HG03159 (cell line): ENCODE measurements at regions not wholly inside any gene's neighbourhood (a gene's known extent, or its start where the extent isn't known, plus 50 kb on each side); places are given as distances from the start of the nearest gene placed in this dataset.
"Not testable (repeated sequence)": the region's sequence is repeated elsewhere in the genome, so short reads cannot be mapped to it uniquely, and the experiment has no call there.

Source experiments
- ATAC-seq: cut with Tn5 transposase; IDR thresholded peaks from one replicate; pipeline ENCODE4 v1.9.1; 2021; ENCODE audit warnings: mild to moderate bottlenecking, moderate library complexity; ENCODE audit not compliant: unreplicated experiment

DNA sequence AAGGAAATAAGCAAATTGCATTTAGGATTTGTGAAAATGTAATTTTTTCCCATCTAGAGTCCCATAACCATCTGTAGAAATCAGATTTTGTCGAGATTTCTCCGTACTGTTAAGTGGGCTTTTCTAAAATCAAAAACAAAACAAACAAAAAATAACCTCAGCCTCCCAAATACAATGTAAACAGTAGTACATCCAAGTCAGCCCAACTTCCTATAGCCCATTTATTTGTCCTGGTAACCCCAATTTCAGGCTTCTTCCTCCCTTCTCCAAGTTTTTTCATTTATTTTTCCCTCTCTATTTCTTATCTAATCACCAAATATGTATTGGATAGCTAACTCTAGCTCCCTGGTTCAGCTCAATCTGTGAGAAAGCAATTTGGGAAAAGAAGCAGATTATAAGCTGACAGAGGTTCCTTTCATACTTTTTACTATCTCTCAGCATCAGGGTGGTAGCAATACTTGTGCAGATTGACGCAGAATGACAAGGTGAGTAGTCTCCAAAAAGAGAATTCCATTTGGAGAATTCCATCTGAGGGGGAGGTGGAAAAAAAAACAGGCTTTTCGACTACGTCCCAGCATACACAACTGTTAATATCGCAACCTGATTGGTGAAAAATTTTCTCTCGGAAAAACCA lies 132.6 kb upstream of the BTN3A2 start:
- ATAC-seq: no peak

DNA sequence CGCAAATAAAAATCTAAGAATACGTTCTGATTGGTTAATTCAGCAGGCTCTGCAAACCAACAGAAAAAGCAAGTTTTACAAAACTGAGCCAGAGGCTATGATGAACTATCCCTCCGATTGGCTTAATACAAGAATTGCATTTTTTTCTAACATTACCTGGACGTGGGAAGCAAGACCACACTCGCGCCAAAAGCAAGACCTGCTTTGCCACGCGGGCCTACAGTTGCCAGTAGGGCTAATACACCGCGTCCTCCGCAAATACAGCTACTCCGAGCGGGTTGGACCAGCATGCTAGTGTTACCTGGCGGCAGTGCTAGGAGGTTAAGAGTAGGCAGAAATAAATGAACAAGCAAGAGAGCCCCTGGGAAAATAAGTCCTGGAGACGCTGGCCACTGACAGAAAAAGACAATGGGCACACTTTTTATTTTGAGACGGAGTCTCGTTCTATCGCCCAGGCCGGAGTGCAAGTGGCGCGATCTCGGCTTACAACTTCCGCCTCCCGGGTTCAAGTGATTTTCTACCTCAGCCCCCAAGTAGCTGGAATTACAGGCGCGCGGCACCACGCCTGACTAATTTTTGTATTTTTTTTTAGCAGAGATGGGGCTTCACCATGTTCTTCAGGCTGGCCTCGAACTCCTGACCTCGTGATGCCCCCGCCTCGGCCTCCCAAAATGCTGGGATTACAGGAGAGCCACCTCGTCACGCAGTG lies 131.9 kb upstream of the BTN3A2 start:
- ATAC-seq: peak; percentile 16

- peak; percentile 37 for ATAC-seq
Measured at GRCh38 chr6:26233649-26234420, 131.2 kb upstream of the BTN3A2 start.

DNA sequence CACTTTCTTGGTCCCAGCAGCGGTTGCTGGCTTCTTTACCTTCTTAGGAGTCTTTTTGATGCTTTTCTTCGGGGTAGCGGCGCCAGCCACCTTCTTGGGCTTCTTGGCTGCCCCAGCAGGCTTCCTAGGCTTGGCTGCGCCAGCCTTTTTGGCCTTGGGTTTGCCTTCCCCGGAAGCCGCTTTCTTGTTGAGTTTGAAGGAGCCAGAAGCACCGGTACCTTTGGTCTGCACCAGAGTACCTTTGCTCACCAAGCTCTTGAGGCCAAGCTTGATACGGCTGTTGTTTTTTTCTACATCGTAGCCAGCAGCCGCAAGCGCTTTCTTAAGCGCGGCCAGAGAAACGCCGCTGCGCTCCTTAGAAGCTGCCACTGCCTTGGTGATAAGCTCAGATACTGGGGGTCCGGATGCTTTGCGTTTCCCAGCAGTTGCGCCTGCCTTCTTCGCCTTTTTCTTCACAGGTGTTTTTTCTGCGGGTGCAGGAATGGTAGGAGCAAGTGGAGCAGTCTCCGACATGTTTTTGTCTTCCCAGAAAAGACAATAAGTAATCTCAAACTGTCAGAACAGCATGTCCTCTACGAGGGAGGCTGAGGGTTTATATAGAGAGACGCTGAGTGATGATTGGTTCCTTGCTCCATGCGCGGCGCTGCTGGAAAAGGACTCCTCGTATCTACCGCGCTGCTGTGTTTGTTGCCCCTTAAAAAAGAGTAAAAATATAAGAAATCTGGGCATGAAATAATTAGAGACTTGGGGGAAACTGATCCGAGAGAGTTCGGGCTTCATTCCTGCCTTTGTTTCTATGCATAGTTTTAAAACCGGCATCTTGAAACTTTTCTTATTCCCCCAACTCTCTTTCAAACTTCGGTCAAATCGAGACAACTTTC lies 130.3 kb upstream of the BTN3A2 start:
- peak; percentile 46 for ATAC-seq

DNA sequence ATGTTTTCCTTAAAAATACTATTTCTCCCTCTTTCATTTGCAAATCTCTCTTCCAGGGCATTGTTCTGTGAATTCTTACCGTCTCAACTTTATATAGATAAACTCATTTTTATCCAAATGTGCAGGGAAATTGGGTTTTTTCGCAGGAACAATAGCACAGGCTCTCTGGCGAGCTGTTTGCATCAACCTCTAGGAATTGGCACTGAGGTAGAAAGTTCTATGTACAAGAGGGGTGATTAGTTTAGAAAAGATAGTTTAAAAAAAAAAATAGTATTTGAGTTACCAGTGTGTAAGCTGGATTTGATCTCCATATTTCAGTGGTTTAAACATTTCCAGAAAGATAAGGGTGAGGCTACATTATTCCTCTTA lies 129.7 kb upstream of the BTN3A2 start:
- no peak for ATAC-seq

- not testable (repeated sequence) for ATAC-seq
Measured at GRCh38 chr6:26239415-26239814, 125.6 kb upstream of the BTN3A2 start.

GRCh38 chr6:26240157-26241032 lies 124.6 kb upstream of the BTN3A2 start:
- ATAC-seq: peak; percentile 61

DNA sequence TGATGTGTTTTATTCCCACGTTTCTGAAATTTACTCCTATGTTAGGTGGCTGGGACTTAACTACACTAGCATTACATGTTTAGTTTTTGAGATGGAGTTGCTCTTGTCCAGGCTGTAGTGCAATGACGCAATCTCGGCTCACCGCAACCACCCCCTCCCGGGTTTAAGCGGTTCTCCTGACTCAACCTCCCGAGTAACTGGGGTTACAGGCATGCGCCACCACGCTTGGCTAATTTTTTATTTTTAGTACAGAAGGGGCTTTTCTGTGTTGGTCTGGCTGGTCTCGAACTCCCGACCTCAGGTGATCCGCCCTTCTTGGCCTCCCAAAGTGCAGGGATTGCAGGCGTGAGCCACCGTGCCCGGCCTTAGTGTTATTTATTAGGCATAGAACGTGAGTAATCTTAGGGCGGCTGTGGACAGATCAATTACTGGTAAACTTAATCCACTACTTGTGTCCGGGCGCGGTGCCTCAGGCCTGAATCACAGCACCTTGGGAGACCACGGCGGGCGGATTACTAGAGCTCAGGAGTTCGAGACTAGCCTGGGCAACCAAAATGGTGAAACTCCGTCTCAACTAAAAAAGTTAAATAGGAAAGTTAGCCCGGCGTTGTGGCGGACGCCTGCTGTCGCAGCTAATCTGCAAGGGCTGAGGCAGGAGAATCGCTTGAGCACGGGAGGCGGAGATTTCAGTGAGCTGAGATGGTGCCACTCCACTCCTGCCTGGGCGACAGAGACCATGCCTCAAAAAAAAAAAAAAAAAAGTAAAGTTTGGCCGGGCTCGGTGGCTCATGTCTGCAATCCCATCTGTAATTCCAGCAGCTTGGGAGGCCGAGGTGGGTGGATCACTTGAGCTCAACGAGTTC lies 123.7 kb upstream of the BTN3A2 start:
- ATAC-seq: no peak

GRCh38 chr6:26243132-26243531 lies 121.9 kb upstream of the BTN3A2 start:
- no peak for ATAC-seq

- ATAC-seq: no peak
Measured at GRCh38 chr6:26243752-26244151, 121.2 kb upstream of the BTN3A2 start.

GRCh38 chr6:26246058-26246457 lies 118.9 kb upstream of the BTN3A2 start:
- no peak for ATAC-seq

DNA sequence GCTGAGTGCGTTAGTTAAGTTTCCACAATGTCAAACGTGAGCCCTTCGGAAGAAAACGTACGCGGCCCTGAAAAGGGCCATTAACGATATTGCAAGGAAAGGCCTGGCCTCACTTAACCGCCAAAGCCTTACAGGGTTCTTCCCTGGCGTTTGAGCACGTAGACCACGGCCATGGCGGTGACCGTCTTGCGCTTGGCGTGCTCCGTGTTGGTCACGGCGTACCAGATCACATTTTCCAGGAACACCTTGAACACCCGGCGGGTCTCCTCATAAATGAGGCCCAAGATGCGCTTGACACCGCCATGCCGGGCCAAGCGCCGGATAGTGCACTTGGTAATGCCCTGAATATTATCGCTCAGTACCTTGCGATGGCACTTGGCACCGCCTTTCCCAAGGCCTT lies 118.4 kb upstream of the BTN3A2 start:
- no peak for ATAC-seq

DNA sequence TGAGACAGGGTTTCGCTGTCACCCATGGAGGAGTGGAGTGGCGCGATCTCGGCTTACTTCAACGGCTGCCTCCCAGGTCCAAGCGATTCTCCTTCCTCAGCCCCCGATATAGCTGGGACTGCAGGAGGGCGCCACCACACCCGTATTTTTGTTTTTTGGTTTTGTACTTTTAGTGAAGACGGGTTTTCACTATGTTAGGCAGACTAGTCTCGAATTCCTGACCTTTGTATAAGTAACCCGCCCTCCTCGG lies 115.4 kb upstream of the BTN3A2 start:
- peak; percentile 23 for ATAC-seq

DNA sequence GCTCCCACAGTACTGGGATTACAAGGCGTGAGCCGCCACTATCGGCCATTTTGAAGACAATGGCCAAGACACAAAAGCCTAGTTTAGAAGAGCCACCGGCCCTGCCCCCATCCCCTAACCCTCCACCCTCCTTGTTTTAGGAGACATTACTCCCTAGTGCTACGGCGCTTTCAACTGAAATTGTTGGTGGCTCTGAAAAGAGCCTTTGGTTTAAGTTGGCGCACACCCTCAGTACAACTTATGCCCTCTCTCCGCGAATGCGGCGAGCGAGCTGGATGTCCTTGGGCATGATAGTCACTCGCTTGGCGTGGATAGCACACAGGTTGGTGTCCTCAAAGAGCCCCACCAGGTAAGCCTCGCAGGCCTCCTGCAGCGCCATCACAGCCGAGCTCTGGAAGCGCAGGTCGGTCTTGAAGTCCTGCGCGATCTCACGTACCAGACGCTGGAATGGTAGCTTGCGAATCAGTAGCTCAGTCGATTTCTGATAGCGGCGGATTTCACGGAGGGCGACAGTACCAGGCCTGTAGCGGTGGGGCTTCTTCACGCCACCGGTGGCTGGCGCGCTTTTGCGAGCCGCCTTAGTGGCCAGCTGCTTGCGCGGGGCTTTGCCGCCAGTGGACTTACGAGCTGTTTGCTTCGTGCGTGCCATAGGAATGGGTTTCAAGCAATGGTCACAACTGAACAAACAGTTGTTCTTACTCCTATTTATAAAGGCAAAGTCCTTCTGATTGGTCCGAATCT lies 114.9 kb upstream of the BTN3A2 start:
- peak; percentile 39 for ATAC-seq

- ATAC-seq: peak; percentile 19
Measured at GRCh38 chr6:26250698-26251044, 114.3 kb upstream of the BTN3A2 start.

DNA sequence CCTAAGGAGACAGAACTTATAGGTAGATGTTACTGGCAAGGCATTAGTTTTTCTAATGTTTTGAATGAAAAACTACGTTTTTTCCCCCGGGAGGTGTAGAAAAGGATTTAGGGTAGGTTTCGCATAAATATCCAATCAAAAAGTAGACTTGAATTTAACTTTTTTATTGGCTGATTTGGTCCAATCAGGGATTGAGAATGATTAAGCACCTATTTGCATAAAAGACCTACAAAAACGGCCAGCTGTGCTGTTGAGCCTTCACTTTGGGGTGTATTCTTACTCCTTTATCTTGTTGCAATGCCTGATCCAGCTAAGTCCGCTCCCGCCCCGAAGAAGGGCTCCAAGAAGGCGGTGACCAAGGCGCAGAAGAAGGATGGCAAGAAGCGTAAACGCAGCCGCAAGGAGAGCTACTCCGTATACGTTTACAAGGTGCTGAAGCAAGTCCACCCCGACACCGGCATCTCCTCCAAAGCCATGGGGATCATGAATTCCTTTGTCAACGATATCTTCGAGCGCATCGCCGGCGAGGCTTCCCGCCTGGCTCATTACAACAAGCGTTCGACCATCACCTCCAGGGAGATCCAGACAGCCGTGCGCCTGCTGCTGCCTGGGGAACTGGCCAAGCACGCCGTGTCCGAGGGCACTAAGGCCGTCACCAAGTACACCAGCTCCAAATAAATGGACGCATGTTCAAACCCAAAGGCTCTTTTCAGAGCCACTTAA lies 113.5 kb upstream of the BTN3A2 start:
- ATAC-seq: no peak

DNA sequence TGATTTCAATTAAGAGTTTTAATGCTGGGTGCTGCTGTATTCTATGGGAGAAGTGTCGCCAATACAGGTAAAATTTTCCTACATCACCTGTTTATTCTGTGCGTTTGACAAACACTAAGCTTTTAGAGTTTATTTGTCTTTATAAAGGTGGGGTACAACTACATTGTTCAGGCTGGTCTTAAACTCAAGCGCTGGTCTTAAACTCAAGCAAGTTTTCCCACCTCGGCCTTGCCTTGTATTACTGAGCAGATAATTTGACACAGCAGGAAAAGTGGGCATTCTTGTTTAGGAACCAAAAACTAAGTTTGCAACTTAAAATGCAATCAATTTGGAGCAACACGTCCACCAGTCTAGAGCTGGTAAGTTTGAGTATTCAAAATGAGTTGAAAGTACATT lies 112.9 kb upstream of the BTN3A2 start:
- no peak for ATAC-seq

GRCh38 chr6:26254724-26255123 lies 110.3 kb upstream of the BTN3A2 start:
- no peak for ATAC-seq
